ENCODE measurements at regions not wholly inside any gene's neighbourhood (a gene's known extent, or its start where the extent isn't known, plus 50 kb on each side); places are given as distances from the start of the nearest gene placed in this dataset.

GRCh38 chr5:156031181-156031580, 295.8 kb upstream of the SGCD start:
- intact Hi-C loops (cut with micrococcal nuclease) (no loop called here), dilution Hi-C loops (cut with MboI; ENCODE audit: extremely low pct_ligation_motif_present, low sequenced_read_pairs) (no loop called here)
- no peaks in the 10 kb centered on the region for H3K36me3 ChIP-seq (ENCODE audit: control insufficient read depth in 2 of 2, extremely low read depth in 1 of 2, insufficient read depth in 2 of 2, low read length in 2 of 2)
- ChIA-PET POLR2A (no interaction called here), CTCF (no interaction called here)
- no peaks in the 10 kb centered on the region for H3K9me1 ChIP-seq (replicated peaks; ENCODE audit: control insufficient read depth, extremely low read depth, insufficient read depth, low read length)
- no peaks in the 10 kb centered on the region for H3K27me3 ChIP-seq (ENCODE audit: control insufficient read depth in 2 of 2, insufficient read depth in 2 of 2, low read length in 2 of 2)
- no peak overlapping the region for H3K9ac ChIP-seq (replicated peaks; ENCODE audit: extremely low read depth, insufficient read depth, low read length)
- no peak overlapping the region for H3K27ac ChIP-seq (ENCODE audit: insufficient read depth, low read depth, low read length)
- no peaks in the 10 kb centered on the region for H3K4me1 ChIP-seq (ENCODE audit: control insufficient read depth, extremely low read depth, insufficient read depth, low read length)
- BruUV-seq (replicated peaks), result no TSS peak
- no peaks in the 10 kb centered on the region for H3K9me3 ChIP-seq (replicated peaks; ENCODE audit: control insufficient read depth, insufficient read depth, low read length)
- H3K4me2 ChIP-seq (ENCODE audit: insufficient read depth, low read length), result no peak overlapping the region
- H3K4me3 ChIP-seq (replicated peaks in 1 of 3; ENCODE audit: insufficient read depth in 1 of 3, low read depth in 1 of 3, low read length in 3 of 3), result no peak overlapping the region
- H2AFZ ChIP-seq (ENCODE audit: low read depth, low read length), result no peak overlapping the region
- DNase-seq (ENCODE audit: low read depth, low spot score), result no peak
- H3K79me2 ChIP-seq (ENCODE audit: control insufficient read depth, insufficient read depth, low read length), result no peaks in the 10 kb centered on the region
- no peaks in the 10 kb centered on the region for H4K20me1 ChIP-seq (replicated peaks; ENCODE audit: control insufficient read depth, extremely low read depth, insufficient read depth, low read length)
- FAIRE-seq, result no peak
- TF ChIP-seq CTCF (IDR thresholded peaks at IDR 0.05; ENCODE audit: extremely low read depth in 1 of 2, insufficient read depth in 1 of 2, low read depth in 1 of 2, low read length in 2 of 2) (no peak), POLR2AphosphoS5 (IDR thresholded peaks at IDR 0.05; ENCODE audit: insufficient read depth, low read depth, low read length) (no peak), JUN (IDR thresholded peaks at IDR 0.05; ENCODE audit: borderline replicate concordance, insufficient read depth, insufficient read length, low read depth) (no peak), EZH2 (IDR thresholded peaks at IDR 0.05; ENCODE audit: borderline replicate concordance, low read depth, low read length, severe bottlenecking) (no peak), MAX (IDR thresholded peaks at IDR 0.05; ENCODE audit: insufficient read depth, insufficient read length) (no peak), FOS (IDR thresholded peaks at IDR 0.05; ENCODE audit: borderline replicate concordance, insufficient read depth, low read length) (no peak), MYC (IDR thresholded peaks at IDR 0.05; ENCODE audit: low read depth, low read length) (no peak), GATA2 (IDR thresholded peaks at IDR 0.05; ENCODE audit: insufficient read depth, insufficient read length, low read depth, low read length) (no peak), POLR2A (IDR thresholded peaks at IDR 0.05; ENCODE audit: low read depth, low read length) (no peak)

All from endothelial cell of umbilical vein (primary cell).